ENCODE measurements at regions not wholly inside any gene's neighbourhood (a gene's known extent, or its start where the extent isn't known, plus 50 kb on each side); places are given as distances from the start of the nearest gene placed in this dataset.

DNA sequence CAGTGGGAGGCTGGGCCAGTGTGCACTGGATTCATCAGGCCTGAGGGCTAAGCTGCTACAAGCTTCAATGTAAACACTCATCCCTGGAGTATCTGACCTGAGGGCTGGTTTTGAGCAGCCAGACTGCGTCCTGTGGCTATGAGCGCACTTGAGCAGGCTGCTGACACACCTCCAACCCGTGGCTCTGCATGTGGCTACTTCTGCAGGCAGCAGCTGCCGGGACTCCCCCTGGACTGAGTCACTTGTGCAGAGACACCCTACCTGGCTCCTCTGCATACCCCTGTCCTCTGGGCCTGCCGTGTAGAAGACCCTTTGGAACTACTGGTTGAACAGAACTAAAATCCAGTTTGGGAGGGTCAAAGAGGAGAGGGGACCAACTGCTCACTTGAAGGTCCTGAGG, 172.0 kb downstream of the SCP2D1 start:
- Histone ChIP-seq H3K36me3 (ENCODE audit: low read depth) (no peaks in the 10 kb centered on the region), H3K4me3 (ENCODE audit: severe bottlenecking) (no peak overlapping the region), H3K9me3 (ENCODE audit: severe bottlenecking) (no peaks in the 10 kb centered on the region), H3K27ac (ENCODE audit: poor library complexity, severe bottlenecking) (no peak overlapping the region), H3K27me3 (ENCODE audit: insufficient read depth, poor library complexity, severe bottlenecking) (no peaks in the 10 kb centered on the region), H3K4me1 (ENCODE audit: insufficient read depth, poor library complexity, severe bottlenecking) (no peaks in the 10 kb centered on the region)
- TF ChIP-seq, protein P1, sequence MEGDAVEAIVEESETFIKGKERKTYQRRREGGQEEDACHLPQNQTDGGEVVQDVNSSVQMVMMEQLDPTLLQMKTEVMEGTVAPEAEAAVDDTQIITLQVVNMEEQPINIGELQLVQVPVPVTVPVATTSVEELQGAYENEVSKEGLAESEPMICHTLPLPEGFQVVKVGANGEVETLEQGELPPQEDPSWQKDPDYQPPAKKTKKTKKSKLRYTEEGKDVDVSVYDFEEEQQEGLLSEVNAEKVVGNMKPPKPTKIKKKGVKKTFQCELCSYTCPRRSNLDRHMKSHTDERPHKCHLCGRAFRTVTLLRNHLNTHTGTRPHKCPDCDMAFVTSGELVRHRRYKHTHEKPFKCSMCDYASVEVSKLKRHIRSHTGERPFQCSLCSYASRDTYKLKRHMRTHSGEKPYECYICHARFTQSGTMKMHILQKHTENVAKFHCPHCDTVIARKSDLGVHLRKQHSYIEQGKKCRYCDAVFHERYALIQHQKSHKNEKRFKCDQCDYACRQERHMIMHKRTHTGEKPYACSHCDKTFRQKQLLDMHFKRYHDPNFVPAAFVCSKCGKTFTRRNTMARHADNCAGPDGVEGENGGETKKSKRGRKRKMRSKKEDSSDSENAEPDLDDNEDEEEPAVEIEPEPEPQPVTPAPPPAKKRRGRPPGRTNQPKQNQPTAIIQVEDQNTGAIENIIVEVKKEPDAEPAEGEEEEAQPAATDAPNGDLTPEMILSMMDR (IDR thresholded peaks at IDR 0.05; ENCODE audit: poor library complexity, severe bottlenecking), result no peak
- no peak for DNase-seq (ENCODE audit: low spot score)
- no peak; the same call in 2 of the 3 replicates for ATAC-seq (ENCODE audit: low read depth)

DNA sequence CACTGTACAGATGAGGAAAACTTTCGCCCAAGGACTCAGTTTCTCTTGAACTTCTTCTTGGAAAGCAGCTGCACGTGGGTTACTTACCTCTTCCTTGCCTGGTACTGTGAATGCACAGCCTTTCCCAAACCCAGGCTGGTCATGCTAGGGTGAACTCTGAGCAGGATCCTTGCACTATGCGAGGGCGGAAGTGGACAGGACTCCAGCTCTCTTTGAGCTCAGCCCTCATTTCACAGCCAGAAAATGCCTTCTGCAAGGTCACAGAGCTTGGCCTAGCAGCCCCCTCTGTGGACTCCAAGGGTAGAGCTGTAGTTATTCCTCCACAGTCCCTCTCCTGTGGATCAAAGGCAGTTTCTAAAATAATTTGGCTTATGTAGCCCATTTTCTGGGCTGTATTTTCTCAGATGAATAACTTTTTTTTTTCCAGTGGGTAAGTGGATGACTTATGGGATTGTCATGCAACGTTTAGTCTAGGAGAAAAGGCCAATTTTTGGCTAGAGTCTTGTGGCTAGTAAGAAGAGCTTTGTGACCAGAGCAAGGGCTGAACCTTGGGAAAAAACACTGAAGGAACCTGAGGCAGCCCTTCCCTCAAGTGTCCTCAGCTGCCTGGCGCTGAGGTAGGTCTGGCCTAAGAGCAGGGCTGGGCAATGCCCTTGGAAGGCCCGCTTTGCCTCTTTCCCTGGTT, 172.7 kb downstream of the SCP2D1 start:
- Histone ChIP-seq H3K4me3 (ENCODE audit: severe bottlenecking) (no peak overlapping the region), H3K27me3 (ENCODE audit: insufficient read depth, poor library complexity, severe bottlenecking) (no peaks in the 10 kb centered on the region), H3K36me3 (ENCODE audit: low read depth) (no peaks in the 10 kb centered on the region), H3K27ac (ENCODE audit: poor library complexity, severe bottlenecking) (no peak overlapping the region), H3K4me1 (ENCODE audit: insufficient read depth, poor library complexity, severe bottlenecking) (no peaks in the 10 kb centered on the region), H3K9me3 (ENCODE audit: severe bottlenecking) (no peaks in the 10 kb centered on the region)
- DNase-seq (ENCODE audit: low spot score) (no peak), ATAC-seq (ENCODE audit: low read depth) (no peak)
- TF ChIP-seq, protein P1 (IDR thresholded peaks at IDR 0.05; ENCODE audit: poor library complexity, severe bottlenecking), result no peak

DNA sequence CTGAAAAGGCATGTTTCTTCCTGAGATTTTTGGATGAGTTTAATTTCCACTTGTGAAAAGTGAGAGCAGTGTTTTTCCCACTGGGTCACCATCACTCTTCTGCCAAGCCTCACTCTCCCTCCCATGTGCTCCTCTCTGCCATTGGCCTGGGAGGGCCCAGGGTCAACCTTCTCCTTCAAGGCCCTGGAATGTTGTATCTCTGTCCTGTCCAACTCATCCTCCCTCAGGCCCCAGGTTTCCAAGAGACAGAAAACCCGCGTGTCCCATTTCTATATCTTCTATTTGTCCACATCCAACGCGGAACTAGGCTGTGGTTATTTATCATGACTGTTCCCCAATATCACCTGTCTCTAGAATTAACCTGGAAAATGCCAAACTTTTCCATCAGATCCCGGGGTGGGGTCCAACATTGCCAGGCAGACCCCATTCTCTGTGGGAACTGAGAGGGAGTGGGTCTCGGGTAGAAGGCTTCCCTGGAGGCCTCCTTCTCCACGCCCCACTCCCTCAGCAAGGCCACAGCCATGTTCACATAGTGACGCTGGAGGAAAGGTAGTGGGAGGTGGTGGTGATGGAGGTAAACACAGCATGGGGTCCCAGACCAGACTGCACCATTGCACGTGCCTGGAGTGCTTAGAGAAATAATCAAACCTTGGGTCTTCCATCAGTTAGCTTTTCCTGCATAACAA, 173.5 kb downstream of the SCP2D1 start:
- TF ChIP-seq, protein P1 (IDR thresholded peaks at IDR 0.05; ENCODE audit: poor library complexity, severe bottlenecking), result no peak

DNA sequence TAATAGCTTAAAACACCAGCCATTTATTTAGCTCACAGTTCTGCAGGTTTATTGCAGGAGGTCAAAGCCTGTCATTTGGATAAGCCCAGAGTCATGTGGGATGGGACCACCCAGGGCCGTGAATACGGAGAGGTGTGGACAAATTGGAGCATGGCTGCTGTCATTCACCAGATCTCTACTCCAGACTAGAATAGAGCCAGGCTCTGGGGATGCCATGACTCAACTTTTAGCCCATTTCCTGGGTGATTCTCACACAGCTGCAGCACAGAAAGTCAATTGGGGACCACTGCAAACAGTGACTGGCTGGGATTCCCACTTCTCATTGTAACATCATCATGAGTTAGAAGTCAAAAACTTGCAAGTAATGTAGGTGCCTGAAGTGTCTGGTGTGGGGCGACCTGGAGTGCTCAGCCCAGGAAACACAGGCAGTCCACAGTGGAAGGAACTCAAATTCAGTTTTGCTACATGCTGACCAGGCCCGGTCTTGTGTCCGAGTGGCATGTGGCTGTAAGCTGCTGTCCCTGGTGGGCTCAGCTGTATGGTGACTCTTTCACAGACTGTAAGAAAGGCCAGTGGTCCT, 174.3 kb downstream of the SCP2D1 start:
- DNase-seq (ENCODE audit: low spot score), result no peak
- no peaks in the 10 kb centered on the region for H3K9me3 ChIP-seq (ENCODE audit: severe bottlenecking)
- TF ChIP-seq, protein P1 (IDR thresholded peaks at IDR 0.05; ENCODE audit: poor library complexity, severe bottlenecking), result no peak
- H3K36me3 ChIP-seq (ENCODE audit: low read depth), result no peaks in the 10 kb centered on the region
- no peaks in the 10 kb centered on the region for H3K4me1 ChIP-seq (ENCODE audit: insufficient read depth, poor library complexity, severe bottlenecking)
- ATAC-seq (ENCODE audit: low read depth), result no peak
- H3K4me3 ChIP-seq (ENCODE audit: severe bottlenecking), result no peak overlapping the region
- no peak overlapping the region for H3K27ac ChIP-seq (ENCODE audit: poor library complexity, severe bottlenecking)
- no peaks in the 10 kb centered on the region for H3K27me3 ChIP-seq (ENCODE audit: insufficient read depth, poor library complexity, severe bottlenecking)

More for the DNA sequence above, 173.5 kb downstream of the SCP2D1 start:
- ATAC-seq (ENCODE audit: low read depth) (no peak), DNase-seq (ENCODE audit: low spot score) (no peak)
- no peaks in the 10 kb centered on the region for H3K9me3 ChIP-seq (ENCODE audit: severe bottlenecking)
- no peaks in the 10 kb centered on the region for H3K36me3 ChIP-seq (ENCODE audit: low read depth)
- no peaks in the 10 kb centered on the region for H3K4me1 ChIP-seq (ENCODE audit: insufficient read depth, poor library complexity, severe bottlenecking)
- no peak overlapping the region for H3K27ac ChIP-seq (ENCODE audit: poor library complexity, severe bottlenecking)
- H3K4me3 ChIP-seq (ENCODE audit: severe bottlenecking), result no peak overlapping the region
- no peaks in the 10 kb centered on the region for H3K27me3 ChIP-seq (ENCODE audit: insufficient read depth, poor library complexity, severe bottlenecking)
